GM12878 (cell line): ENCODE measurements at regions not wholly inside any gene's neighbourhood (a gene's known extent, or its start where the extent isn't known, plus 50 kb on each side); places are given as distances from the start of the nearest gene placed in this dataset.

Source experiments
- BCL11A ChIP-seq: IDR thresholded peaks from 2 replicates; pipeline ENCODE4 v1.6.1; 2011; ENCODE audit warnings: low read depth, low read length
- CTCF ChIP-seq, 3 experiments: IDR thresholded peaks in 2 of 3; conservative IDR thresholded peaks in 1 of 3; 2 replicates each; pipeline ENCODE4 v1.5.1; 2011; ENCODE audit warnings: low read depth in 3 of 3, low read length in 3 of 3, mild to moderate bottlenecking in 3 of 3, control low read depth in 2 of 3, moderate library complexity in 2 of 3, inconsistent platforms in 1 of 3, mixed read lengths in 1 of 3; ENCODE audit not compliant: control insufficient read depth in 2 of 3, insufficient read depth in 1 of 3; ENCODE audit errors: extremely low read depth in 1 of 3
- GABPA ChIP-seq: IDR thresholded peaks from 2 replicates; pipeline ENCODE4 v1.6.1; 2014; ENCODE audit warnings: antibody characterized with exemption, low read depth, mild to moderate bottlenecking, inconsistent platforms
- POLR2A ChIP-seq: IDR thresholded peaks from 2 replicates; pipeline ENCODE4 v1.6.1; 2011; ENCODE audit warnings: low read depth, mild to moderate bottlenecking, low read length

GRCh38 chr2:22076454-22076853, 952.7 kb downstream of the TDRD15 start:
- TF ChIP-seq BCL11A = no peak
- TF ChIP-seq GABPA = no peak
- no peak for TF ChIP-seq CTCF (IDR thresholded peaks at IDR 0.05 in 2 of 3, conservative IDR thresholded peaks at IDR 0.05 in 1 of 3; ENCODE audit: control insufficient read depth in 2 of 3, extremely low read depth in 1 of 3, insufficient read depth in 1 of 3, low read depth in 3 of 3, low read length in 3 of 3)
- TF ChIP-seq POLR2A = no peak
